ENCODE measurements at regions not wholly inside any gene's neighbourhood (a gene's known extent, or its start where the extent isn't known, plus 50 kb on each side); places are given as distances from the start of the nearest gene placed in this dataset.
"Not testable (repeated sequence)": the region's sequence is repeated elsewhere in the genome, so short reads cannot be mapped to it uniquely, and the experiment has no call there.

DNA sequence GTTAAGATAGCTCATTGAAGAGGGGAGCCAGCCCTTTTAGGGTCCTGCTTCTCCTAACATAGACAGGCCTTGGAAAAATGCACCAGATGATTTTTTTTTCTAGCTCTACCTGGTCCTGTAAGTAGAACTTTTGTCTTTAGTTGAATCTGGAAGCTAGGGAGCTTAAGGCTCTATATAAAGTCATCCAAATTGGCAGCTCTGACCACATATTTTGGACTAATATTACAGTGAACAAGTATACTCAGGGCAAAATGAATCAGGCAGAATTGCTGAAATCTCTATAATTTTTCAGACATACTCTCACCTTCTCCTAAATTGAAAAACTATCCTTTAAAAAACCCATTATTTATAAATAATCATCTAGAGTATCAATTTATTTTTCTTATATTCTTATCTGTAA is 375.6 kb downstream of the OSTF1 start:
- no peak for DNase-seq

DNA sequence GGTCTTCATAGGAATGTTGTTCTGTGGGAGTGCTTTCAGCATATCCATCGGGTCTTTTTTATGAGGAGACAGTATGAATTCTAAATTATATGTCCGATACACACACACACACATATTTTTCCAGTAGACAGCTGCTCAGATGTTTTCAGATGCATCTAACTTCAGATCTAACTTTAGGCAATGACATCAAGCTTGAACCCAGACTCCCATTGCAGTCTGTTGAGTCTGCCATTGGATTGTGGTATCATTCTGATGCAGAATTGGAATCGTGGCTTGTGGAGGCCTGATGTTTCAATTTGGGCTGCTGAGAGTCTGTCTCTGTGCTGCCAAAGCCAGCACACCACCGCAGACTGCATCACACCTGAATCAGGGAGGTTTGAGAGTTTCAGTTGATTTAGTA is 376.4 kb downstream of the OSTF1 start:
- no peak for DNase-seq

DNA sequence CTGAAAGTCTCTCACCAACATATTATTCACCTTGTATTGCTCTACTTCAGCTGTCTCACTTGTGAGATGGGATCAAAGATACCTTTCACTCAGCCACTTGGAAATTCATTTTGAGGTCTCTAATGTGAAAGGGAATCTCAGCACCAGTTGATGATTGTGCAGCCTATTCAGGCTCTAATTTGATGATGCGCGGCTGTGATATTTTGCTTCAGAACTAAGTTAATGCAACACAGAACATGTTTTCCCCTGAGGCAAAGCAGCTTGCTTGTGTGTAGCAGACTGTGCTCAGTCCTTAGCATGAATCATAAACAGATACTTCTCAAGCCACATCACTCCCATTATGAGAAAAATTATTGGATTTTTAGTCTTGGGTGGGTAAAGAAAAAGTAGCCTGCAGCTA is 378.8 kb downstream of the OSTF1 start:
- DNase-seq: no peak

DNA sequence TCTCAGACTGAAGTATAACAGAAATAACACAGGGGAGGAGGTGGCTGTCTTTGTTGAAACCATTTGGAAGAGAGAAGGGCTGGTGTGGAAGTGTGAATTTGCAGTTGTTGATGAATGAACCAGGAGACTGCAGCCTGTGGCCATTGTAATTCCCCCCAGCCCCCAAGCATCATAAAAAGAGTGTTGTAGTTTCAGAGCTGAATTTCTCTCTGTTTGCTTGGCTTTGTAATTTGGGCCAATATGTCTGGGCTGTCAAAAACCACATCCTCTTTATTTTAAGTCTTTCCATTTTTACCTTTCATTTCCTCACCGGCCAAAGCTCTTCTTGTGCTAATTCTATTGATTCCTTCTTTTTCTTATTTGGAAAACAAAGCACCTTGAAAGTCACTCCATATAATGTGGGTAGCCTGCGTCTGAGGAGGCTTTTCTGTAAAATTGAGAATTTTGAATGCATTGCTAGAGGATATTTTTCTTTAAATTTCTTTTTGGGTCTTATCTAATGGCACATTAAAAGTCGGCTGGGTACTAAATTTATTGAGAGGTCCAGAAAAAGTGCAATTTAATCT is 383.3 kb downstream of the OSTF1 start:
- DNase-seq: no peak

DNA sequence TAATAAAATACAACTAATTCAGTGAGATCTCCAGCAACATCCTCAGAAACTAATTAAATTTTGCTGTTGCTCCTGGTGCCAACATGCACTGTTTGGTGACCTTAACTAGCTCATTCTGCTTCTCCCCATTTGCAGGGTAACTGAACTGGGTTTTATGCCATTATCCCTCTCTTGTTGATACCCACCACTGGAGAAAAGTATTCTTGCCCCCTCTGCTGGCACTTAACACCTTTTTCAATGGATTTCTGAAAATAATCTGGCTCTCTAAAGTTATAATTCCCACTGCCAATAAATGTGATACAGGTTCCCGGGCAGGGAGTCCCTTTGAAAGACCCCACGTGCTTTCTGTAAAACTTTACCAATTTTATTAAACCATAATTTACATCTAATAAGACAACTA is 394.3 kb downstream of the OSTF1 start:
- no peak for DNase-seq

DNA sequence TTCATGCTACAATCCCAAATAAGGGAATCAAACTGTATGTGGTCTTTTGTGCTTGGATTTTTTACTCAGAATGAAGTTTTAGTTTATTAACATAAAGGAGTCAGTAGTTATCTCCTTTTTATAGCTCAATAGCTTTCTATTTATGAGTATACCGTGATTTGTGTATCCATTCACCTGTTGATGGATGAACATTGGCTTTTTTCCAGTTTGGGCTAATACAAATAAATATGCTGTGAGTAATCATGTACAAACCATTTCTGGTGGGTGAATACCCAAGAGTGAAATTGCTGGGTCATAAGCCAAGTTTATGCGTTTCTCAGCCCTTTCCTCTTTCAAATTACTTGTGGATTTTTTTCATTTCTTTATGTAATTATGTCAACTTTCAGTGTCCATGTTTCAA is 395.3 kb downstream of the OSTF1 start:
- no peak for DNase-seq

DNA sequence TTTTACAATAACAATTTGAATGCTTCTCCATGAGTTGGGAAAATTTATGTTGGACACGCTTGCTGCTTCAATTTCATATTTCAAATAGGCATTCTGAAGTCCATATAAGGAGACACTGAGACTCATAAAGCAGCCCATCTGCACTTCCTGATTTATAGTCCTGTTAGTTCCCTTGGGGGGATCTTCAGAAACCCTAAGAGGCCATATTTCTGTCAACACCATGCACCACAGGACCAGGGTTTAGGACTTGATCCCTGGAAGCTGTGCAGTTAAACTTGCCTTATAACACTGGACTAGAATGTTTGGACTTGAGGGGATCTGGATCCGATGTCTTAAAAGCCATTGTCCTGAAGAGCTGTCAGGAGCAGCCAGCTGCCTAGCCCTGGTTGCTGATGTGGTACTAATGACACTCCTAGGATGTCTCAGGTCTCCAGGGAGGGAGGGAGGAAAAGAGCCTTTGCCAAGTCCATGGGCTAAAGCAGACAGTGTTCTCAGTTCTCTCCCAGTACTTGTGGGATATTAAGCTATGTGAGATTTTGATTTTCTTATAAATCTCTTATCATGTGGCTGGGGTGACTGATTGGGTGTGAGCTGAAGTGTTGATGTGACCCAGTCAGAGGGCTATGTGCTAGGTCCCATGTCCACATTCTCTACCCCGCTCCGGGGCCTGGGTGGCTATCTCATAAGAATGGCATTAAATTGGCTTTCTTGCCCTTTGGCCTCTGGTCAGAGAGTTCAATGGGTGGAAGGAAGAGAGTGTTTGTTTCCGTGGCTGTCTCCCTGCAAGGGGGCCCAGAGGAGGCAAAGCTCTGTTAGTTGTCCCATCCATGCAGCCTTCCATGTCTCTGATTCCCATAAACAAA is 399.8 kb downstream of the OSTF1 start:
- no peak for DNase-seq

DNA sequence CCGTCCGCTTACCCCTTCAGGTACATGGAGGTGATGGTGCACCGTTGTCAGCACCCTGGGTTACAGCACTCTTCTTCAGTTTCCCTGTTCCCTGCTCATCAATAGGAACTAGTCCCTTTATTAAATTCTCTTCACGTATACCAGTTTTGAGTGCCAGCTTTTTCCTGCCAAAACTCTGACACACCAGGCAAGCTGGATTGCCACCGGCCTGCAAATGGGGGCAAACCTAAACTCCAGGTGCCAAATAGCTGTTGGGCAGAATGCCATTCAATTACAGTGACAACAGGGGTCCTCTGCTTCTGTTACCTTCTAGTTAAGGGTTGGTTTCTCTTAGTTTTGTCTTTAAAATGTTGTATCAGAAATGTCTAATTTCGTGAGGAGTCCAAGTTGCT is 400.4 kb downstream of the OSTF1 start:
- DNase-seq: no peak

DNA sequence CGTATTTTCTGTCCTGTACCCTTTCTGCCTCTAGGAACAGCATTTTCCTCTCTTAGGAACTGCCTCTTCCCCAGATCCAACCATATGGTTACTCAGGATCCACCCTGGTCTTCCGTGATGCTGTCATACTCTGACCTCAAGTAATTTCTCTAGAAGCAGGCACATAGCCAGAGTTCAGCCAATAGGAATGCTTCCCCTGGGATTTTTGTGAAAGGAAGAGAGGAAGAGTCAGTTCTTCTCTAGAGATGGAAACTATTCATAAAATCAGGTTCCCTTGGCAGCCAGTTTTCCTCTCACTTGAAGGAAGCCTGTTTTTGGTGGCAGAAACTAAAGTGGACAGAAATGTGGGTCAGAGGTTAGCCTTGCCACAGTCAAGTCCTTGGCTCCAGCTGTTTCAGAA is 400.1 kb upstream of the PCSK5 start:
- DNase-seq: no peak

DNA sequence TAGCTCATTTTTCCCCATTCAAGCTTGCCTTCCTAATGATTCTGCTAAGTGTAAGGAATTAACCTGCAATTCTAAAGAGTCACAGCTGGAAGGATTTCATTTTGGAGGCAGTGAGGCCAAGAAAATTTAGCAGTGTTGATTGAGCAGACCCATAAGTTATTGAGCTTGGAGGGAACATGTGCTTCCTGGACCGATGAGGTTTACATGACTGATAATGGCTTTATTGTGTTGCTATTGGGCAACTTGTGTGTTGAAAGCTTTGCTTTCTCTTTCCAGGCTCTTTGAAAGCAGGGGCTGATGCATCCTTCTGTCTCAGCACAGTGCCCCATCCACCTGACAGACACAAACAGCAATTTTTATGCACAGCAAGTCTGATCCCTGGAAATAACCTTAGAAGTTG is 398.9 kb upstream of the PCSK5 start:
- no peak for DNase-seq

DNA sequence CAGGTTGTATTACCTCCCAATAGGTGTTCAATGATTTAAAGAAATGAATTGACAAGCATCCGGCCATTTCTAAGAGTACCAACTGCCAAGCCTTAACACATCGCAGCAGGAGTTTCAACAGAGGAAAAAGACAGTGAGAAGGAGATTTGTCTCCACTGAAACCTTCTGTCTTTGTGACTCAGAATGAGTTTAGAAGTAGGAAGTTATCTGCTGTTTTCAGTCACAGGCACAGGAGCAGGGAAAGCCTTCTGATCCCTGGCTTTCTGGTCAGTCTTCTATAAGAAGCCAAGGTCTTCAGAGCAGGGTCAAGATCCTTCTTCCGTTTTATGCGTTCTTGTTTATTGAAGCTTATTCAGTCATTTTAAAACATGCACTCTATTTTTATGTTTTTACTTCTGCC is 390.7 kb upstream of the PCSK5 start:
- no peak for DNase-seq

DNA sequence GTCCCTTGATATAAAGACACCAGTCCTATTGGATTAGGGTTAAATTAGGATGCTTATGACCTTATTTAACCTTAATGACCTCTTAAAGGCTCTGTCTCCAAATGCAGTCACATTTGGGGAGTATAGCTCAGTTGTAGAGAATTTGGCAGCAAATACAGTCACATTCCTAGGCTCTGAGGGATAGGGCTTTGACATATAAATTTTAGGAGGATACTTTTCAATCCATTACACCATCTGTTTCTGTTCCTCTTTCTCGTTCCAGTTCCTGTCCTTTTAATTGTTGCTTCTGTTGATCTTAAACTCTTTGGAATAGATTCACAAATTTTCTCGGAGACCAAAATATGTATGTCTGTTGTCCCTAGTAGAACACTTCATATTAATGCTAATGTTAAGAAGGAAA is 390.0 kb upstream of the PCSK5 start:
- no peak for DNase-seq

DNA sequence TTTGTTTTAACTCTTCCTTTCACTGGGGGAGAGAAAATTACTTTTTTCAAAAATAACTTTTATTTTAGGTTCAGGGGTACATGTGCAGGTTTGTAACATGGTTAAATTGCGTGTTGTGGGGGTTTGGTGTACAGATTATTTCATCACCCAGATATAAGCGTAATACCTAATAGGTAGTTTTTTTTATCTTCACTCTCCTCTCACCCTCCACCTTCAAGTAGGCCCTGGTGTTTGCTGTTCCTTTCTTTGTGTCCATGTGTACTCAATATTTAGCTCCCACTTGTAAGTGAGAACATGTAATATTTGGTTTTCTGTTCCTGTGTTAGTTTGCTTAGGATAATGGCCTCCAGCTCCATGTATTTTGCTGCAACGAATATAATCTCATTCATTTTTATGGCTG is 389.5 kb upstream of the PCSK5 start:
- DNase-seq: not testable (repeated sequence)

DNA sequence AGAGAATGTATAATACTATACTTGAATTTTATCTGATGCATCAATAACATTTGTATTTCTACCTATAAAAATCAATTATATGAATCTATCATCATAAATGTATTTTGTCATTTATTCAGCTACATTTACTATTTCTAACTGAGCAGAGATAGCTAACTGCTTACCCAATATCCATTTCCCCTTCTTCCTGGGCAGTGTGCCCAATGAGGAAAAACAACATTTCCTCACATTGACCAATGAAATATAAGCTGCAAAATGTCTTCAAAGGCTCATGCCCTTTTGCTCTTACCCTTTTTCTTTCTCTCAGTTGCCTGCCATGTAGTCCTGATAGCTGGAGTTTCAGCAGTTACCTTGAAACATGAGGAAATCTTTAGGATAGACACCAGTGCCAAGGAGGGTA is 385.8 kb upstream of the PCSK5 start:
- no peak for DNase-seq

DNA sequence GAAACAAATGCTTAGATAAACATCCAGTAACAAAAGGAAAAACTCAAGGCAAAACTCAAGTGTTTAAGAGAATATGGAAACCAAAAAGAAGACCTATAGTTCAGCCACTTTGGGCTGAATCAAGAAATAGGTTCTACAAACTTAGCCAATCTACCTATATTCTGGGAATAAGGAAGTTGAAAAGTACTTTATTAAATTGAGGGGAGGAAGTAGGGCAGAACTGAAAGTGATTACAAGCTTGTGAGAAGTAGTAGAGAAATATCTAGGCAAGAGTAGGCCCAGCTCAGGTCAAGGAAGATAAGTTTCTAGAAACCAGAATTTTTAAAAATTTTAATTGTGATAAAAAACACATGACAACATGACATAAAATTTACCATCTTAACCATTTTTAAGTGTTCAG is 384.8 kb upstream of the PCSK5 start:
- DNase-seq: no peak

DNA sequence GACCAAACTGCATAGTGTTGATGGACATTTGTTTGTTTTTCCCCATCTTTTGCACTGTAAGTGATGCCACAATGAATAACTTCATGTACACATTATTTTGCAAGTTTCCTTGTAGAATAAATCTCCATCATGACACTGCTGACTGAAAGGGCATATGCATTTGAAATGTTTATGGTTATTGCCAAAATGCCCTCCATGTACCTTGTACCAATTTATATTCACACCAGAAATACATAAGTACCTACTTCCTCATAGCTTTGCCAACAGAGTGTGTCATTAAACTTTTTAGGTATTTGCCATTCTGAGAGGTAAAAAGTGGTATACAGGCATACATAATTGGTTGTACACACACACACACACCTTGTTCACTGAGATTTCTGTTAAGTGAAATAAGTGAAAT is 361.0 kb upstream of the PCSK5 start:
- no peak for DNase-seq

DNA sequence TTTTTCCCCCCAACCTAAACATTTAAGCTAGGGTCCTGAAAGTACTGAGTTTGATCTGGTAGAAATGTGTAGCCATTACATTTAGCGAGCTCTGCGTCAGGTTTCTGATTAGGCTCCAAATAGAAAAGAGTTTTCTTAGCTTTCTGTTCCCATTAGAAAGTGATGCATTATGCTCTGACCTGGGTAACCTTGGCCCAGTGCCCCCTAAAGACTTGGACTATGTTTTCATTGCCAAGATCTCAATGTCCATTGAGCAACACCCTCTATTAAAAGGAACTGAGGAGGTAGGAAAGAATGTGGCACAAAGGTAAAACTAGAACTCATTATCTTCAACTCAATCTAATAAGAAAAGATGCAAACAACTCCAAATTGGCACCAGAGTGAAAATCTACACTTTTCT is 358.9 kb upstream of the PCSK5 start:
- no peak for DNase-seq

DNA sequence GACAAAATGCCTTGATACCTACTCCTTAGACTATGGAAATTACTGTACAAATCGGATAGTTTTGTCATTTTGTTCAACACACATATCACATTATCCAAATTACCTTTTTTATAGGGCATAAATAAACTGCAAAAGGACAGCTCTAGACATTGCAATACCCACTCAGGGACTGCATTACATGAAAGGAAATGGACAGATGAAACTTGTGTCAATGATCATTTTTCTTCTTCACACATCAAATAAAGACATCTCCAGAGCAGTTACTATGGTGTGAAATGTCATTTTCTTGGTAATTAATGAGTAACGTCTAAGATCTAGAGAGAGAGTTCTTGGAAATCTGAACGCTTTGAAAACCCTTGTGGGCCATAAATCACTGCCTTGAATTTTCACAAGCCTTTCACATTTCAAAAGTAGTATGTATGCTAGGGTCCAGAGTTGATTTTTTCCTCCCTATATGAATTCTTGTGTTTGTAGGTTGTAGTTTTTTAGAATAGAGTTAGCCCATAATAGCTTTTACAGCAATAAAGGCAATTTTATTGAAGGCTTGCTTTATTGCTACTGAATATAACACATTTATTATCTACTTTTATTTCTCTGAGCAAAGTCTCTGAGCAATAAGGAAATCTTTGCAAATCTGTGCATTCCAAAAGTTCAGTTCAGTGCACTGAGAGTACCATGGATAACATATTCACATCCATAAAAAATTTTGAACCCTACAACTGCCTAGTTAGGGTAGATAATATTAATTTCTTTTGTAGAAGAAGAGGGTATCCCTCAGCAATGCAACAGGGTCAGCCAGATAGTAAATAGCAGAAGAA is 358.0 kb upstream of the PCSK5 start:
- no peak for DNase-seq

DNA sequence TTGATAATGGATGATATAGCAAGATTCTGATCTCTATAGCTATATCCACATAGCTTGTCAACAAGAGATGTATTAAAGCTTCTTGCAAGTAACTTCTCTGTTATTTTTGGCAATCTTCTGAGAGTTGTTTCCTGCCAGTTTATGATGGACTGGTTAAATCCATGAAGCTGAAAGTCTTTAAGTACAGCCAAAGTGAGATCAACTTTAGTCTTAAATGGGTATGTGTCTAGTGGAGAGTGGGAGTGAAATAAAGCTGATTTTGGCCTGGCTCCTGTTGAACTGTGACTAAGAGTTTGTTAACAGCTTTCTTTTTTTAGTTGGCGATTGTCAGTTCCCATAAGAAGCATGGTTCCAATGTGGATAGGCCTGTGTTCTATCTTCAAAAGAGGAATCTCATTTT is 350.9 kb upstream of the PCSK5 start:
- no peak for DNase-seq

DNA sequence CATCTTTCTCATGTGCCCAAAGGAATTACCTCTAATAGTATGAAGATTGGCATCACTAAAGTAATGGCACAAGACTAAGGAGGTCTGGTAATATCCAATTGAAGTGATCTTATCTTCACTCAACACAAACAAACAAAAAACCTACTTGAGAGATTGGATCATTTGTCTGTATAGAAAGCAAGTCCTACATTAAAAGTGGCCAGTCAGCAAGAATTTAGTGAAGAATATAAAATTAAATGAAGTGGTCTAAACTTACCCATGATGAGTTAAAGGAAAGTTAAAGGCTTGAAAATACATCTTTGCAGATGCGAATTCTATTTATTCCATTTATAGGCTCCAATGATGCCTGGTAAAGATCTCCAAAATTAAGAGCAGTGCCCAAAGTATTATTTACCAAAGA is 350.3 kb upstream of the PCSK5 start:
- DNase-seq: no peak

DNA sequence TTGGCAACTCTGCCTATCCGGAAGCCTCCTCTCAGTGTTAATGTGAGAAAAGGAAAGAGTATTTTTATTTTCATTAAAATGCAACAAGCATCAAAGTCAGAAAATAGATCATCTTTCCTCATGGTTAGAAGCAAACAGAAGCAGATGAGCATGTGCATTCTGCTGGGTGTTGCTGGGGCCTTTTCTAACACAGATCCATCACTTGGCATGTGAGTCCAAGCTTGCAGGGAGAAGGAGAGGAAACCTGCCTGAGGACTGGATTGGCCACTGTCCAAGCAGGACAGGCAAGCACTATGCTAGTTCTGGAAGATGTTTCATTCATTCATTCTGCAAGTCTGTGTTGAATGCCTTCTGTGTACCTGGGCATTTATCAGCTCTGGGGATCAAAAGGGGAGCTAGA is 348.7 kb upstream of the PCSK5 start:
- DNase-seq: no peak

DNA sequence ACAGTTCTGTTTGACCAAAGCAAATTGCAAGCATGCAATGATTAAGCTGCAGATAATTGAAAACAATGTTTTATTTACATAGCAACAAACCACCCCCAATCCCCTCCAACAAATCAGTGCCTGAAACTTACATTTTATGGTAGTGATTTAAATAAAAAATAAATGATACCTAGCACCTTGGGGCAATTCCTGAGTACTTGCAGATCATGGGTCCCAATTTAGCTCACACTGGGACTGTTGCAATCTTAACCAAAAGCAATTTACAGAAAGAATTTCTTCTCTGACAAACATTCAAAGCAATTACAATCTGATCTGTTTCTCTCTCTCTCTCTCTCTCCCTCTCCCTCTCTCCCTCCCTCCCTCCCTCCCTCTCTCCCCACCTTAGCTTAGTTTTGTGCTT is 345.7 kb upstream of the PCSK5 start:
- no peak for DNase-seq

DNA sequence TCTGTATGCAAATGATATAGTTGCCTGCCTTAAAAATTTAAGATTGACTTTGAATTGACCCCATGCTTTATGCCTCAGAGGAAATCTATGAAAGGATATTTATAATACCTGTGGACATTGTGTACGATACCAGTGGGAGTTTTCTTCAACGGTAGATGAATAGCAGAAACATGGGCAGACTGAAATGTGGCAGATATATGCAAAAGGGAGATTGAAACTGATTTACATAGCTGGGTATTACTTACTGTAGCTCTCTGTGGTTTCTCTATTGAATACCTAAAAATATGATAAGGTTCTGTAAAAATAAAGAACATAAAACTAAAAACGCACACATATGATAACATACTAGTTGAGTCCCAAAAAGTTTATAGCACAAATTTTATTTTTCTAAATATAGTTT is 345.2 kb upstream of the PCSK5 start:
- no peak for DNase-seq

DNA sequence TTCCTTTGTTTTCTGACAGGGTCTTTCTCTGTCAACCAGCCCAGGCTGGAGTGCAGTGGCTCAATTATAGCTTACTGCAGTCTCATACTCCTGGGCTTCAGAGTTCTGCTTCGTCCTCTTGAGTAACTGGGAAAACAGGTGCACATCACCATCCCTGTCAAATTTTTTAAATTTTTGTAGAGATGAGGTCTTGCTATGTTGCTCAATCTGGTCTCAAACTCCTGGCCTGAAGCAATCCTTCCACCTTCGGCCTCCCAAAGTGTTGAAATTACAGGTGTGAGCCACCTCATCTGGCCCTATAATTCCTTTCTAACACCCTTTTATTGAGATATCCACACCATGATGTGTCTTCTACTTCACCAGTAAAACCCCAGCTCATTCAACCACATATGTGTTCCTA is 341.6 kb upstream of the PCSK5 start:
- DNase-seq: no peak
